NCI-H2107 (cell line): ENCODE measurements at regions not wholly inside any gene's neighbourhood (a gene's known extent, or its start where the extent isn't known, plus 50 kb on each side); places are given as distances from the start of the nearest gene placed in this dataset.

Experiments used
- DNase-seq: peaks from one replicate; lab custom pipeline; 2025; lab: John Stamatoyannopoulos, UW

DNA sequence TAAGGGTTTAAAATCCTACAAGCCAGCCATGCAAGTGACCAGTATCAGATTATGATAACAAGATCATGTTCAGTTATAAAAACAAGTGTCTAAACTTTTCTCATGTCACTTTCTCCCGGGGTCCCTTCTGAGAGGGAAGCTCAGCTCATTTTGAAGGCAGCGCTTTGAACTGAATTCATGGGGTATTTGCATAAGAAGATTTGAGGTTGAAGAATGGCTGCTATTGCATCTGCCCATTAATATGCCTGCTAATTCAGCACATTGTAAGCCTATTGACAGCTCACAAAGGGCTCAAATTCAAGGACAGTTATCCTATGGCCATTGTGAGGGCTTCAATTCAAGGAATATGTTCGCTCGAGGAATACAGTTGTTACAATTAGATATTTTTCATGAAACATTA lies 290.2 kb upstream of the IRX3 start:
- DNase-seq: no peak

DNA sequence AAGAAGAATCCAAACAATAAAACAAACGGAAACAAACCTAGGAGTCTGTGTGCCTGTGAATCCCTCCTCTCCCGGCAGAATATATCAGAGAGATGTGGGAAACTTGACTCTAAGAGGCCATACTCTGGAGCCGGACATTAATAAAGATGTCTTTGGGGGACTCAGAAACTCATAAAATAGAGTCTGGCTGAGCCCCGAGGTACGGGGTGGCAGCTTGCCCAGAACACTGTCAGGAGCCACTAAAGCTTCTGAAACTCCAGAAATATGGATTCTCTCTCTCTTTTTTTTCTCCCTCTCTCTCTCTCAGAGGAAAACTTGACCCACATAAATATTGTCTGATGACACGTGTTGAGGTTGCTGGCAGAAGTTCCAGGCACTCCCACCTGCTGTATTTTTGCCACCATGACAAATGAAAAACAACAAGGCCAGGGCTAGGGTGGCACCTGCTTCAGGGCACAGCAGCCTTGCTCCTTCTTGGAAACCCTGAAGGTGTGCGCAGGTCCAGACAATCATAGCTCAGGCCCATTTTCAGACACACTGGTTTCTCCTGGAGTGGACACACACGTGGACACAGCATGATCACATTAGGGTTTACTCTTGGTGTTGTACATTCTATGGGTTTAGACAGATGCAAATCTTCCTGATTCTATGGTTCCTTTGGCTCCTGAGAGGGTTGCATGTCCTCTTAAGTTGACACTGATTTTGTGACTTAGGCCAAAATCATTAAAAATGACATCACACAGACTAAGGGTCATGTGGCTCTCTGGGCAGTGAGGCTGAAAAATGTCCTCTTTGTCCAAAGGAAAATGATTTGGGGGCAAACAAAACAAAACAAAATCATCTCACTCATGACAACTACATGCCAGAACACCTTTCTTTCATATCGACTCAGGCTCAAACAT lies 282.6 kb upstream of the IRX3 start:
- DNase-seq: no peak

DNA sequence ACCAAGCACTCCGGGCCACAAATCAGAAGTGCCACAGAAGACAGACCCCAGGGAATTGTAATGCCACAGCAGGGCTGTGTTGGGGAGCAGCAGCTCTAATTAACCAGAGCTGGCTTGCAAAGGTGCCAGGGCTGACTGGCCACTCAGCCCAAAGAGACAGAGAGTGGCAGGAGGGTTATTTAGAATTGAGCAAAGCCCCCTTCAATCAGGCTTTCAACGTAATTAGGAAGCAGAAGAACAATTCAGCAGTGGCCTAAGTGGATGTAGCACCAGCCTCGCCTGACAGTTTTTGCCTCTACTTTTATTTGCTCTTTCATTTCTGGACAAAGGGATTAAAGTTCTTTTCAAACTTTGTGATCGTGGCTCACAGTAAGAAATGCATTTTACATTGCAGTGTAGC lies 278.3 kb upstream of the IRX3 start:
- DNase-seq: no peak

DNA sequence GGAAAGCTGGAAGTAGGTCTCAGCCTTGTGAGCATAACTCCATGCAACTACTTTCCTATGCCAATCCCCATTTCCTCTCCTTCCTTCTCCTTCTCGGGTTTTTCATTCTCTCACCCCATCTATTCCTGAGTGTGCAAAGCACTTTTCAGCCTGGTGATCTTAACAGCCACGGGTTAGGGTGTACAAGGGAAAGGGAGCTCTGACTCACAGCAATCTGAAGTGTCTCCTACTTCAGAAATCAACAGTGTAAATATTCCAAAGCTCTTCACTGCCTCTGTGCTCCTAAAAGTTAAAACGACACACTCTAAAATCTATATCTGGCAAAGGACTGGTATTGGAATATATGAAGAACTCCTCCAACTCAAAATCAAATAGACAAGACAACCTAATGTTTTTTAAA lies 268.0 kb upstream of the IRX3 start:
- no peak for DNase-seq

DNA sequence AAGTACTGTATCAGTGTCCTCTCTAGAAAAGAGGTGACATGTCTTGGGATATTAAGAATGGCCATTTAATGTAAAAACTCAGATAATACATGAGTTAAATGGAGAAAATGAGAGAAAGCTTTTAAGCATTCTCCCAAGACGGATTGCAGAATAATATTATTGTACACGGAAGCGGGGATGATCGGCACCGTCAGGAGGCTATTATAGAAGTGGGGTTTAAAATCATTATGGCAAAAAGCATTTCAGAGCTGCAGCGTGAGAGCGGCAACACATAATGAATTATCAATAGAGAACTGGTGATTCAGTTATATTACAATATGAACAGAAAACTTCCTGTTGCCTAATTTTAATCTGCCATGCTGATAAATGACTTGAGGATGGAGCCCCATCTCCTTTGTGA lies 261.7 kb upstream of the IRX3 start:
- no peak for DNase-seq

DNA sequence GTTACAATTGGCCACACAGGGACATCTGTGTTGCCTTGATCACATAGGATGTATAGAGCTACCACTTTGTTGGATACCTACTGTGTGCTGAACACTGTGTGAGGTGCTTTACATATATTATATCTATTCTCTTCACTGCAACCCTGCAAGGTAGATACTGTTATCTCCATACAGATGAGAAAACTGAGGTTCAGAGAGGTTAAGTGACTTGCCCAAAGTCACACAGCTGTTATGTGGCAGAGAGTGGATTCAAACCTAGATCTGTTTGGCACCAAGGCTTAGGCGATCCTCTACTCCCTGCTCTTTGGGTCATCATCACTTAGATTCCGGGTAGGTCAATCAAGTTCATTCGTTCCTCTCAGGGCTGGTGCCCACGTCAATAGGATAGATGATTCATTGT lies 260.5 kb upstream of the IRX3 start:
- no peak for DNase-seq

DNA sequence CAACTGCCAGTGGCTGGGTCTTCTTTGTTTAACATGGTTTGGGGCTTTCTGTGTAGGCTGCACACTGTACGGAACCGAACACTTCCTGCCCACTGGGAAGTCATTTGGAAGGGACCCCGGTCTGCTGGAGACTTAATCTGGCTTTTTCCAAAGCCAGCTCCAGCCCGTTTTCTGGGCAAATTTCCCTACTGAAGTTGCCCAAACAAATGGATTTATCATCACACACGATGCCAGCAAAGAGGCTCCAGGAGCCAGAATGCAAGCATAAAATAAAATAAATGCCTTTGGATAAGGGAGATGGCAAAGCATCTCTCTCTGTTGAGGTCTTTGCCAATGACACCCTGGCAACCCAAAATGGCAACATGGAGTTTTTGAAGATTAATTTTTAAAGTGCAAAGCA lies 259.9 kb upstream of the IRX3 start:
- DNase-seq: no peak

DNA sequence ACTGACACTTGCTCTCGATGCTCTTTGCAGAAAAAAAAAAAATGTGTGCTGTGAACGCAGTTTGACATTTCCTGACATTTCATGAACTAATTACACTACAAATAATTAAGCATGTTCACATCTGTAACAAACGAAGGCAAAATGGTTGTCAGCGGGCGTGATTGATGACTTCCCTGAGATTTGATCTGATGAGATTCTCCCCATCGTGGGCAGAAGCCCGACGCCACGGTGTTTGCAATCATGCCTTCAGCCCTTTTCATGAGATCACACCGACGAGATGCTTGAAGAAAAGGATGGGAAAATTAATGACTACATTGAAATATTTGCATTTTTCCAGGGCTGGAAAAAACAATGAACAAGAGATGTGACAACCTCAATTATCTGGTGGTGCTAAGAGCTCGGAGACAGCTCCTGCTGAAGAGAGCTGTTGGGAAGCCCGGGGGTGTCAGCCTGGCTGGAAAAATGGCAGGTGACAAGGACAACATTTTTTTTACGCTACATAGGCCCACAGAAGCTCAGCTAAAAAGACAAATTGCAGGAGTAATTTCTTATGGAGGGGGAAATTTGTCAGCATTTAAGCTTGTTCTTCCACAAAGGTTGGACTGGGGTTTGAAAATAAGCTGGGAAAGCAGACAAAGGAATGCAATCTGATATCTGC lies 259.4 kb upstream of the IRX3 start:
- DNase-seq: no peak

DNA sequence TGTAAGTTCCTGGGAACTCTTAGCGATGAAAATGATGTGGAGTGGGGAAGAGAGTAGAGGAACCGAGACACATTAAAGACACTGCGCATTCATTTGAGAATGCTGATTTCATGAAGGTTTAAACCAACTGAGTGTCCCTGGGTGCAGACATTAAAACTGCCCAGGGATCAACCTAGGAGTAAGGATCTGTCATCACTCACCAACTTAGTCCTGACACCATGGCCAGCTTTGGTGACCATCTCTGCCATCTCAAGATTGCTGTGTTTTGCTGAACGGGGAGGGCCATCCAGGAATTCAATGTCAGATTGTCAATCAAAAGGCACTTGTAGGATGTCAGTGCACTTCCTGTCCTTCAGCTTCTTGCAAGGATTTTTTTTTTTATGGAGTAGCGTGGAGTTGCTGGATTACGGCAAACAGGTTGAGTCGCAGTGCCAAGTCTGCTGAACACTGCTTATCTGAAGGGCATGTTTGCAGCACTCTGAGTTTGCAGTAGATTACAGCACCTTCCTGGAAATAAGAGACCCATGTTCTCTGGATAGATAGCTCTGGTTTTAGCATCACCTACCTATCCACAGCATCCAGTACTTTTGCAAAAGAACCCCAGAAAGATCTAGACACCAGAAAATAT lies 258.1 kb upstream of the IRX3 start:
- DNase-seq: no peak

DNA sequence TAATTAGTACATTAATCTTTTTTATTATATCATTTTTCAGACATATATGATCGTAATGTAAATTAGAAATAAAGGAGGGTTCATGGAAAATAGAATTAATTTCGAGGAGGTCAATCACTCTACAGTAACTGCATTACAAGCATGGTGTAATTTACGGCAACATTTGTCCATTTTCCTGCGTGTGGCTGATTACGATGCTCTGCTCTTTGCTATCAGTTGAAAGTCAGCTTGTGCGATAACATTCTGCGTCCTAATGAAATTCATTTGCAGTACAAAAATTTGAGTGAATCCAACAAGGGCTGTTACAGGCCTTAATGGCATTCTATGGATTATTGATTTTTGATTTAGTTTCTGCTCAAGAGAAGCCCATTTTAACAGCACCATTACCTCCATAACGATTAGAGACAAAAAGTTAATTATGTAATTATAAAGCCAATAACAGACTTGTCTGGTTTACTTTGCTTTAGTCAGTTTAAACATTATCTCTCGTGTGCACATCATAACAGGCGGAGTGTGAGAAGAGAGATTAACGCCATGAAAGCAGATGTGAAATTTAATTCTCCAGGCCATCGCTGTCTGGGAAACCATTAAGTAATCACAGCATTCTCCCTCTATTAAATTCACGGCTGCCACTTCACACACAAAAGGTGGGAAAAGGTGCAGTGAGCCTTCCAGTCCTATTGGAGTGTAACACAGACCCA lies 256.4 kb upstream of the IRX3 start:
- DNase-seq: no peak

DNA sequence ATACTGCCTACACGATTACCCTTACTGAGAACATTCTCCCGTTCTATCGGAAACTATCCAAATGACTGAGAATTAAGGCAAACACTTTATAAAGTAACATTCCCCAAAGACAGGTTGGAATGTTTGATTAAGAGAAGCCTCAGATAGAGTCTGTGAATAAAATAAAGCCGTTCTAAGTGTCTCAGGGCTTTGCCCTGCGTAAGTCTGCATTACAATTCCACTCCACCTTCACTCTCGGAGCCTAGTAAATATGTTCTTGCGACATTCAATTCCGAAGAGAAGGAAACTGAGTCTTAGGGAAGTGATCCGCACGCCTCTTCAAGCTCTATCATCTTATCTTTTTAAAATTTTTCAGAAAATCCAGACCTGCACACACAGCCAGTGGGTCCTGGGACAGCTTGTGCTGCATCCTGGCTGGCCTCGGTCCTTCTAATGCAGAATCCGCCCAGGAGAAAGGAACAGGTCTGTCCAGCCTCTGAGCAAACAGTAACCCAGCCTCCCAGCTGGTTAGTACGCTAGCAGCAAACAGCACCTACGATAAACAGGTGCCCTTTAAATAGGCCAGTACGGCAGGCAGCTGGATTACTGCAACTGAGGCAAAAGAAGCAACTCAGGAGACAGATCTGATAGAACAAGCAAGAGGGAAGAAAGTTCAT lies 254.1 kb upstream of the IRX3 start:
- no peak for DNase-seq

DNA sequence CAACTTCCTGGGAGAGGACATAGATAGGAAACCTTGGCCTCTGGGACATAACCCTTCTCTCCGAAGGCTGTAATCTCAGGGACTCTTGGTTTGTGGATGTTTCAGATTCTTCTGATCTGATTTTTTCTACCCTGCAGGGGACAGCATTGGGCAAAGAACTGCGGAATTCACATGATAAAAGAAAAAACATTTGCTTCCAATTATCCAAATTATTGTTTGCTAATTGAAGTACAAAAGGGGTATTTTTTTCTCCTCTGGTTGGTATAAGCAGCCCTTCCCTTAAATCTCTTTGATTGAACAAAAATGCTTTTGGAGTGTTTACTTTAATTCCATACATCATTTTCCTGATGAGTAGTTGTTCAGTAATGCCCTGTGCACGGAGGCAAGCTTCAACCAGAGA lies 251.7 kb upstream of the IRX3 start:
- no peak for DNase-seq

DNA sequence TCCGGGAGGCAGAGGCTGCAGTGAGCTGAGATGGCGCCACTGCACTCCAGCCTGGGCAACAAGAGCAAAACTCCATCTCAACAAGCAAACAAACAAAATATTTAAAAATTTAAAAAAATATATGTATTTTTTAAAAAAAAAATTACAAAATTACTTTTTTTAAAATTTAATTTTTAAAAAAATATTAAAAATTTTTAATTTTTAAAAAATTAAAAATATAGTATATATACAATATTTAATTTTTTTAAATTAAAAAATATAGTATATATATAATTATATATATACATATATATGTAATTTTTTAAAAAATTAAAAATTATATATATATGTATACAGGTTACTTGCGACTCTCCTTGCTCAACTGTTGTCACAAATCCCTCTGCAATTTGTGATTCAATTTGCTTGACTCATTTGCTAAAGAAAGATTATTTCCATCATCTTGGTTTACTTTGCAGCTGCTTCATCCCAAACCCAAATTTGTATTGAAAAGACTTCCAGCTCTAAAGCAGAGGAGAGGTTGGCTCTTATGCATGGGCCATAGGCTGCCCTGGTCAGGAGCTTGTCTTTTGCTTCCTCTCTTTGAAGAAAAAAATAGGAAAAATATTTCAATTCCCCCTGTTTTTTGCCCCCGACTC lies 247.4 kb upstream of the IRX3 start:
- no peak for DNase-seq

DNA sequence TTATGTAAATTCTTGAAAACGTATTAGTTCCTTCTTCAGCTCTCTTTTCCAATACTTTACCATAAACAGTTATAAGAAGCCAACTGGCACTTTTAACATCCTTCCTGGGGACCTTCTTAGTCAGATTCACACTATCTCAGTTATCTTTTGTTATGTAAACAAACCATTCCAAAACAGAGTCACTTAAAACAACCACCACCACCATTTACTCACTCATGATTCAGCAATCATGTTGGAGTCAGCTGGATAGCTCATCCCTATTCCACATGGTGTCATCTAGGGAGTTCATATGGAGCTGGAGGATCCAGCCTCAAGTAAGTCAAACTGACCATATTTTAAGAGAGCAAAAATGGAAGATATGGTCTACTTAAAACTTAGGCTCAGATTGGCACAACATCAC lies 240.3 kb upstream of the IRX3 start:
- DNase-seq: no peak

DNA sequence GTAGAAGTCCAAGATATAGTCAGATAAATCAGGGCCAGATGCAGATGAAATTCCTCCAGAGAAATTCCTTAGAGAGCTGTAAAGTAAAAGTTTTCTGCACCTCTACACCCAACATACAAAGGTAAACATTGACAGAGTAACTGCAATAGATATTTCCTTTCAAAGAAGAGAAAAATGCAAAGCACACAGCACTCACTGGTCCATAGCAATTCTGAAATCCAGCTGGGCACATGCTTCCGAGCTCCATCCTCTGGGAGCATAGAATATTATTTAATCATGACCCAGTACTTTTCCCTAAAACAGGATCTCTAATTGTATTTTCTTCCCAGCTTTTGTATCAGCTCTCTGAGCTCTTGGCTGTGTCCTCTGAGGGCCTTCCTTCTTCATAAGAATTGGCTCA lies 239.5 kb upstream of the IRX3 start:
- DNase-seq: no peak

DNA sequence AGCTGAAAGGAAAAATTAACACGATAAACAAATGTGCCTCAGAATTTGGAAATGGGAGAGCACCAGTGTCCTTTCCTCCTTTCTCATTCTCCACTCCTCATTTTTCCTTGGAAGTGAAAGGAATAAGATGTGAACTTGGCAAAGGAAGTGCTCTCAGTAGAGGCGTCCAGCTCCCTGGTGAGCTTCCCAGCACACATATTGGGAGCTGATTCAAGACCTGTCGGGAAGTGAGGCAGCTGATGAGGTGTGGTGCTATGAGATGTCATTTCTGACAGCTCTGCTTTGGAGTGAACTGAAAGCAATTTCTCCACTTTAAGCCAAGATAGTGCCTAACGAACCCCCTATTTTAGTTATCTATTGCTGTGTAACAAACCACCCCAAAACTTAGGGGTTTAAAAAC lies 238.5 kb upstream of the IRX3 start:
- no peak for DNase-seq

DNA sequence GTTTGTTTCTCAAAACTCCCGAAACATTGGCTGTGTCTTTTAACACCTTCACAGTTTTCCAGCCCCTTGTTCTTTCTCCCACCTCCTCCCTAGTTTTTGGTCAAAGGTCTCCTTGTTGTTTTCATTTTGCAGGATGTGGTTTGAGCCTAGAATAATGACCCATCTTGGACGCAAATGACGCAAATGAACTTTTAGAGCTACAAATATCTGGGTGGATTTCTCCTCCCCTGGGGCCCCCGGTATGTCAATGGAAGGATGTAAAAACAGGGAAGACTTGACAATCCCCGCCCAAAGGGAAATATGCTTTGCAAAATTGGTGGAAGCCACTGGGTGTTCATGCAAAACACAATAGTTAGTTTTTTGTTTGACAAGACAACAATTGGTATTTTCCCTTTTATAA lies 236.0 kb upstream of the IRX3 start:
- DNase-seq: no peak

DNA sequence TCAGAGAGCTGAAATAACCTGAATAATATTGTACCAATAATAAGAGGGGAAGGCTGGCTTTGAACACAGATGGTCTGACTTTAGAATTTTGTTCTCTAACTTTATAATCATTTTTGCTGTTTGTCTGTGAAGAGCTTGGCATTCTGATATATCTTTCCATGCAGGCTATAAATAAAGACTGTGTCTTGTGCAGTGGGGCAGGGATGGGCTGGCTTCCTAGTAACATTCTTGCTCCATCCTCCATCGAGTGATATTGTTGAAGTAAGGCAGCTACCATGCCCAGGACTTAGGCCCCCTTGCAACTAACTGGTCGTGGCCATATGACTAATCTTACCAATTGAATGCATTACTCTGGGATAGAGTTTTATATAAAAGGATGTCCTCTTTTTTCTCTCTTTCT lies 234.7 kb upstream of the IRX3 start:
- DNase-seq: no peak

DNA sequence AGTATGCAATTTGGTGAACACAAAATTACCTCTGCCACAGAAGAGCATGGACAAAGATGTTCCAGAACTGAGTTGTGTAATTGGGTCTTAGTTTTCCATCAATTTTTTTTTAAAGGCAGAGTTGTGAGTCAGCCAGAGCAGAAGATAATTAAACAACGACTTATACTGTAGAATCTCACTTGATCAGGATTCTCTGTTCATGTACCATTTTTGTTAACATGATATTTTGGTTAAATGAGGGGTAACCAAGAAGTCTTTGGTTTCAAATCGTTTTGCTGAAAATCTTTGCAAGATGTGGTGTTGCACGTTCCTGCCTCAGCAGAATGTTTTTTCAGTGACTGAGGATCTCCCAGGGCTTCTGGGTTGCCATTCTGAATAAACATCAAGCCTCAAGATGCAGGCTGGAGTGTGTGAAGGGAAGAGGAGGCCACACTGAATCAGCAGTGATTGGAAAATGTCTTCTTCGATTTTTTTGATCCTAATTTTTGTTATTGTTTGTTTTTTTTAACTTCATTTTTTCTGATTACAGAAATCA lies 232.6 kb upstream of the IRX3 start:
- no peak for DNase-seq

DNA sequence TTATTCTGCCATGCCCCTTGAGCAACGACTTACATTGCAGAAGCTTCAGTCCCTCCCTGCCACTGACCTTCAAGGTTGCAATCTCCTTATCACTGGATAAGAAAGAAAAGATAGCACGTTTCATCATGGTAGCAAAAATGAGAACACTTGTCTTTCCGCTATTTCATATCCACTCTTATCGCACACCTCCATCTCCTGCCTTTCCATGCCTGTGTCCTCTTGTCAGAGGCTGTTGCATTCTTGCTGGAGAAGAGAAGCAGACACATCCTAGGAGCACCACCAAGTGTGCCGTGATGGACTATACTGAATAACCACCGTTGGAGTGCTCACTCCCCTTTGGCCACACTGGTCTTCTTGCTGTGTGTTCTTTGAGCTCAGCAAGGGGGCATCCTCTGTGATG lies 230.6 kb upstream of the IRX3 start:
- DNase-seq: no peak

DNA sequence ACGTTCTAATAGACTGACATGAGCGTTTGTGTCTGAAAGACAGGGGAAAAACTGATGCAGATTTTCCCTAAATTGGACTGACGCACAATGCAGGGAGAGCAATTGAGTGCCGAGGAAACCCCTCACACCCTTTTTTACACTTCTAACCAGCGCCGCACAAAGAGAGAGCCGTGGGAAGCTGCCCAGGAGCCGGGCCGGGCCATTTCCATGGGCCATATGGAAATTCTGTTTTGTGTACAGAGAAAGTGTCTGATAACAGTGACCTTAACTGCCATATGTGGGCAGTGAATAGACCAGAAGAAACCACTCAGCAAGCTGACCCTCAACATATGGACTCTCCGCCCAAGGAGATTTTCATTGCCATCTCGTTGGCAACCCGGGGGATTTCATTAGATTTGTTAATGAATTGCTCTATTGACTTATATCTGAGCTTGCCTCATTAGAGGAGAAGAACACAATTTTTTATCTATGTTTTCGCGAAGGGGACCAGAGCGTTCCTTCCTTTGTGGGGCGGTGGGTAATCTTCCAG lies 225.9 kb upstream of the IRX3 start:
- DNase-seq: no peak
